HCT116 (cell line): ENCODE measurements at regions not wholly inside any gene's neighbourhood (a gene's known extent, or its start where the extent isn't known, plus 50 kb on each side); places are given as distances from the start of the nearest gene placed in this dataset.

ENCODE experiments used
- ATAC-seq: fragments of 200-7000 bp; cut with Tn5 transposase; 2 replicates; pipeline ENCODE4 v1.9.1; 2020; ENCODE audit warnings: mild to moderate bottlenecking, moderate library complexity
- BruUV-seq: library from RNA; stranded (reverse); fragments of 400-500 nt; replicated peaks from 2 replicates; lab custom pipeline; 2021; lab: Mats Ljungman, UMichigan
- CTCF ChIA-PET: fragments of 300-600 bp; sonication (Branson Sonifier 250); formaldehyde crosslinking; loops from one replicate; lab custom pipeline; 2021; ENCODE audit warnings: antibody characterized with exemption; lab: Charles Lee
- POLR2A ChIA-PET: fragments of 300-600, 350-600 bp; sonication (Branson Sonifier 250); formaldehyde crosslinking; loops from one replicate; lab custom pipeline; 2021; ENCODE audit warnings: antibody characterized with exemption; lab: Charles Lee
- RAD21 ChIA-PET, 2 experiments: fragments of 300-600 bp; sonication (Branson Sonifier 250); formaldehyde crosslinking; loops; one replicate each; lab custom pipeline; 2023; ENCODE audit warnings: low total read pairs in 2 of 2; ENCODE audit not compliant: uncharacterized antibody in 2 of 2, unreplicated experiment in 2 of 2, low non-redundant PET in 1 of 2; lab: Charles Lee
- DNase-seq: peaks from one replicate; pipeline ENCODE4 v3.0.0-alpha.2; 2010; ENCODE audit warnings: low read depth, low spot score
- H2AFZ ChIP-seq: fragments of 200-600 bp; shearing (Covaris generic), sonication (generic); 2 replicates; pipeline ENCODE4 v1.6.1; 2017; ENCODE audit warnings: low read depth, mixed run types, mixed read lengths, antibody characterized with exemption, low read length; ENCODE audit not compliant: poor library complexity, severe bottlenecking
- H3K27ac ChIP-seq: 2 replicates; pipeline ENCODE4 v1.5.1; 2012; ENCODE audit warnings: low read depth, low read length
- H3K27me3 ChIP-seq: fragments of 200-600 bp; sonication (generic); 2 replicates; pipeline ENCODE4 v1.6.1; 2016; ENCODE audit warnings: mixed run types, low read length, mixed read lengths; ENCODE audit not compliant: insufficient read depth
- H3K36me3 ChIP-seq, 2 experiments: fragments of 200-500 bp in 1 of 2; fragments of 200-600 bp in 1 of 2; sonication (Bioruptor generic) in 1 of 2; sonication (generic) in 1 of 2; 2 replicates each; pipeline versions ENCODE4 v1.5.1 to v1.6.1; 2014 to 2016; ENCODE audit warnings: low read length in 2 of 2, inconsistent platforms in 1 of 2, mixed read lengths in 1 of 2, mixed run types in 1 of 2; ENCODE audit not compliant: insufficient read depth in 2 of 2, control insufficient read depth in 1 of 2
- H3K4me1 ChIP-seq, 2 experiments: fragments of 200-600 bp in 1 of 2; sonication (generic) in 1 of 2; 2 replicates each; pipeline versions ENCODE4 v1.5.1 to v1.6.1; 2012 to 2017; ENCODE audit warnings: low read length in 2 of 2, inconsistent platforms in 1 of 2, mild to moderate bottlenecking in 1 of 2, mixed read lengths in 1 of 2, mixed run types in 1 of 2, moderate library complexity in 1 of 2; ENCODE audit not compliant: insufficient read depth in 2 of 2, control insufficient read depth in 1 of 2
- H3K4me2 ChIP-seq: fragments of 200-600 bp; sonication (generic); 2 replicates; pipeline ENCODE4 v1.6.1; 2017; ENCODE audit warnings: mixed run types, low read length, mixed read lengths
- H3K4me3 ChIP-seq, 2 experiments: fragments of 200-600 bp in 1 of 2; sonication (generic) in 1 of 2; replicated peaks in 1 of 2; 2 replicates each; pipeline ENCODE4 v1.5.1; 2011 to 2016; ENCODE audit warnings: low read length in 2 of 2, control low read depth in 1 of 2, low read depth in 1 of 2, mild to moderate bottlenecking in 1 of 2, mixed read lengths in 1 of 2, mixed run types in 1 of 2
- H3K79me2 ChIP-seq: fragments of 200-600 bp; sonication (generic); 2 replicates; pipeline ENCODE4 v1.6.1; 2017; ENCODE audit warnings: mild to moderate bottlenecking, mixed run types, low read length, moderate library complexity, mixed read lengths; ENCODE audit not compliant: insufficient read depth
- H3K9ac ChIP-seq: fragments of 200-600 bp; sonication (generic); 2 replicates; pipeline ENCODE4 v1.6.1; 2016; ENCODE audit warnings: low read length, mixed read lengths
- H3K9me2 ChIP-seq: fragments of 200-600 bp; sonication (generic), shearing (Covaris generic); 2 replicates; pipeline ENCODE4 v1.6.1; 2017; ENCODE audit warnings: mixed run types, mild to moderate bottlenecking, moderate library complexity; ENCODE audit not compliant: insufficient read depth
- H3K9me3 ChIP-seq, 2 experiments: fragments of 200-500 bp in 1 of 2; fragments of 200-600 bp in 1 of 2; sonication (Bioruptor generic) in 1 of 2; sonication (generic) in 1 of 2; 2 replicates each; pipeline ENCODE4 v1.6.1; 2014 to 2017; ENCODE audit warnings: low read length in 2 of 2, mixed read lengths in 2 of 2, inconsistent platforms in 1 of 2, low read depth in 1 of 2, mild to moderate bottlenecking in 1 of 2, mixed run types in 1 of 2, moderate library complexity in 1 of 2; ENCODE audit not compliant: control insufficient read depth in 1 of 2, insufficient read depth in 1 of 2
- H4K20me1 ChIP-seq: fragments of 200-600 bp; sonication (generic), shearing (Covaris generic); 2 replicates; pipeline ENCODE4 v1.6.1; 2017; ENCODE audit warnings: mixed run types, mild to moderate bottlenecking, moderate library complexity; ENCODE audit not compliant: insufficient read depth
- ELF1 ChIP-seq: IDR thresholded peaks from 2 replicates; pipeline ENCODE4 v1.6.1; 2012; ENCODE audit warnings: low read depth, borderline replicate concordance
- FOSL1 ChIP-seq: IDR thresholded peaks from 2 replicates; pipeline ENCODE4 v1.6.1; 2012; ENCODE audit warnings: low read depth
- JUND ChIP-seq: IDR thresholded peaks from 2 replicates; pipeline ENCODE4 v1.6.1; 2012
- MAX ChIP-seq: IDR thresholded peaks from 2 replicates; pipeline ENCODE4 v1.6.1; 2012
- SIN3A ChIP-seq: IDR thresholded peaks from 2 replicates; pipeline ENCODE4 v1.6.1; 2012; ENCODE audit warnings: low read depth
- SP1 ChIP-seq: IDR thresholded peaks from 2 replicates; pipeline ENCODE4 v1.6.1; 2012; ENCODE audit warnings: low read depth
- YY1 ChIP-seq: IDR thresholded peaks from 2 replicates; pipeline ENCODE4 v1.6.1; 2011; ENCODE audit warnings: low read length, low read depth, moderate library complexity, mild to moderate bottlenecking; ENCODE audit not compliant: insufficient replicate concordance; ENCODE audit errors: extremely low read depth
- ZBTB33 ChIP-seq: IDR thresholded peaks from 2 replicates; pipeline ENCODE4 v1.6.1; 2011; ENCODE audit warnings: mild to moderate bottlenecking, low read length, moderate library complexity; ENCODE audit not compliant: insufficient replicate concordance; ENCODE audit errors: extremely low read depth
- intact Hi-C: fragments of 100-400 bp; cut with micrococcal nuclease; formaldehyde crosslinking; loops from 2 replicates; pipeline ENCODE4 v1.10.0; 2022

GRCh38 chr4:60588556-60588955 is 611.6 kb upstream of the ADGRL3 start:
- Histone ChIP-seq H3K27ac (no peak overlapping the region), H3K9me3 (peaks cover 14 to 35% of the 10 kb centered on the region in 2 experiments; a peak in 2 of 4 replicates), H4K20me1 (no peaks in the 10 kb centered on the region), H3K9me2 (no peaks in the 10 kb centered on the region), H3K4me2 (no peak overlapping the region), H3K36me3 (no peaks in the 10 kb centered on the region), H3K4me3 (no peak overlapping the region), H3K27me3 (no peaks in the 10 kb centered on the region), H2AFZ (no peak overlapping the region), H3K79me2 (no peaks in the 10 kb centered on the region), H3K9ac (no peak overlapping the region), H3K4me1 (no peaks in the 10 kb centered on the region)
- no peak for TF ChIP-seq ZBTB33
- ATAC-seq (no peak), DNase-seq (no peak)
- no TSS peak for BruUV-seq
- POLR2A ChIA-PET: no interaction called here
- CTCF ChIA-PET: no interaction called here
- RAD21 ChIA-PET: no interaction called here
- intact Hi-C loops: no loop called here

GRCh38 chr4:60589425-60589824 is 610.7 kb upstream of the ADGRL3 start:
- ATAC-seq: no peak
- H2AFZ ChIP-seq: no peak overlapping the region

More at GRCh38 chr4:60589425-60589824, 610.7 kb upstream of the ADGRL3 start:
- H3K4me2 ChIP-seq: no peak overlapping the region
- H3K9ac ChIP-seq: no peak overlapping the region
- H3K4me3 ChIP-seq: no peak overlapping the region
- no peaks in the 10 kb centered on the region for H3K4me1 ChIP-seq
- no TSS peak for BruUV-seq
- no peaks in the 10 kb centered on the region for H3K79me2 ChIP-seq
- no peaks in the 10 kb centered on the region for H3K9me2 ChIP-seq
- H3K9me3 ChIP-seq: peaks cover 14 to 37% of the 10 kb centered on the region in 2 experiments; a peak in 2 of 4 replicates
- CTCF ChIA-PET: no interaction called here
- POLR2A ChIA-PET: no interaction called here
- RAD21 ChIA-PET: no interaction called here
- no peaks in the 10 kb centered on the region for H3K27me3 ChIP-seq
- intact Hi-C loops: no loop called here
- TF ChIP-seq FOSL1 (no peak), SIN3A (no peak), JUND (no peak), ELF1 (no peak), YY1 (no peak), SP1 (no peak), MAX (no peak)
- no peaks in the 10 kb centered on the region for H4K20me1 ChIP-seq
- no peak overlapping the region for H3K27ac ChIP-seq
- no peaks in the 10 kb centered on the region for H3K36me3 ChIP-seq
- DNase-seq: no peak
